ENCODE measurements at regions not wholly inside any gene's neighbourhood (a gene's known extent, or its start where the extent isn't known, plus 50 kb on each side); places are given as distances from the start of the nearest gene placed in this dataset.

GRCh38 chr10:61170594-61170993 lies 226.6 kb upstream of the RHOBTB1 start:
- no TSS peak for BruUV-seq (replicated peaks)
- Histone ChIP-seq H3K14ac (replicated peaks; ENCODE audit: low read depth, low read length) (no peak overlapping the region), H4K8ac (ENCODE audit: low read depth in 2 of 2, low read length in 2 of 2) (no peak overlapping the region), H3K27me3 (ENCODE audit: control insufficient read depth, insufficient read depth, low read length) (peaks cover 3% of the 10 kb centered on the region; the same call in 1 of the 2 replicates), H3K18ac (ENCODE audit: low read depth, low read length) (no peak overlapping the region), H3K4me1 (ENCODE audit: control insufficient read depth, insufficient read depth, low read length) (no peaks in the 10 kb centered on the region), H4K5ac (ENCODE audit: low read depth, low read length) (no peak overlapping the region), H3K4me3 (ENCODE audit: insufficient read depth, low read depth, low read length) (no peak overlapping the region), H3K4ac (ENCODE audit: low read depth, low read length) (no peak overlapping the region), H4K91ac (ENCODE audit: insufficient read depth, low read depth, low read length) (no peak overlapping the region), H2BK5ac (ENCODE audit: low read depth, low read length, poor library complexity, severe bottlenecking) (no peak overlapping the region), H3K23ac (ENCODE audit: low read depth, low read length) (no peak overlapping the region), H3K79me1 (ENCODE audit: low read depth in 1 of 2, low read length in 2 of 2) (no peaks in the 10 kb centered on the region), H4K20me1 (ENCODE audit: insufficient read depth, low read length) (no peaks in the 10 kb centered on the region), H3K4me2 (ENCODE audit: low read depth, low read length) (no peak overlapping the region), H2BK20ac (ENCODE audit: low read depth, low read length) (no peak overlapping the region), H2AK9ac (replicated peaks; ENCODE audit: low read depth, low read length, poor library complexity) (no peak overlapping the region), H3K56ac (ENCODE audit: extremely low read depth, insufficient read depth, low read length) (no peak overlapping the region), H2AFZ (replicated peaks; ENCODE audit: low read length, poor library complexity) (no peak overlapping the region), H2BK120ac (ENCODE audit: low read depth, low read length) (no peak overlapping the region), H3K9me3 (ENCODE audit: control insufficient read depth, insufficient read depth, low read length) (no peaks in the 10 kb centered on the region), H3K9me1 (ENCODE audit: insufficient read depth, low read length) (no peaks in the 10 kb centered on the region), H3K9ac (ENCODE audit: low read depth, low read length) (no peak overlapping the region), H2AK5ac (ENCODE audit: low read depth, low read length) (no peak overlapping the region), H3K36me3 (ENCODE audit: control insufficient read depth, insufficient read depth, low read length) (no peaks in the 10 kb centered on the region), H2BK15ac (ENCODE audit: low read depth, low read length) (no peak overlapping the region), H3K27ac (ENCODE audit: insufficient read depth, low read length) (no peak overlapping the region)
- ATAC-seq (ENCODE audit: low read depth) (no peak), DNase-seq (no peak)
- intact Hi-C loops (cut with micrococcal nuclease) (no loop called here), dilution Hi-C loops (cut with HindIII; ENCODE audit: low sequenced_read_pairs, unreplicated experiment) (no loop called here), in situ Hi-C loops (cut with MboI; ENCODE audit: low sequenced_read_pairs) (no loop called here)
- CTCF ChIA-PET = interaction anchor here (1.3 kb wide), 1 partner anchor 24 kb away, joined by 4 read pairs; no protein-coding TSS in a partner anchor
- WGBS, 2 experiments (ENCODE audit: extremely low coverage in 2 of 2, insufficient read length in 1 of 2) = no CpG with 5 or more reads among the region's 2 CpGs
- TF ChIP-seq RAD21 (IDR thresholded peaks at IDR 0.05; ENCODE audit: low read length) (no peak), MXI1 (IDR thresholded peaks at IDR 0.05; ENCODE audit: borderline replicate concordance, low read depth, low read length) (no peak), MAZ (IDR thresholded peaks at IDR 0.05; ENCODE audit: borderline replicate concordance, low read depth, low read length) (no peak), ELK1 (IDR thresholded peaks at IDR 0.05; ENCODE audit: borderline replicate concordance, low read depth, low read length) (no peak), USF2 (IDR thresholded peaks at IDR 0.05; ENCODE audit: low read depth, low read length) (no peak), RFX5 (IDR thresholded peaks at IDR 0.05; ENCODE audit: low read depth, low read length) (no peak), SMC3 (IDR thresholded peaks at IDR 0.05; ENCODE audit: low read depth, low read length) (no peak), NFE2L2 (IDR thresholded peaks at IDR 0.05; ENCODE audit: low read depth, low read length) (no peak), RCOR1 (IDR thresholded peaks at IDR 0.05; ENCODE audit: insufficient replicate concordance, low read length) (no peak), BHLHE40 (IDR thresholded peaks at IDR 0.05; ENCODE audit: low read depth, low read length) (no peak), FOS (IDR thresholded peaks at IDR 0.05; ENCODE audit: low read depth, low read length) (no peak), POLR2A (IDR thresholded peaks at IDR 0.05; ENCODE audit: low read depth, low read length) (no peak), CHD1 (IDR thresholded peaks at IDR 0.05; ENCODE audit: low read depth, low read length) (no peak), CEBPB (IDR thresholded peaks at IDR 0.05; ENCODE audit: low read depth, low read length) (no peak), CTCF (conservative IDR thresholded peaks at IDR 0.05; ENCODE audit: low read depth, low read length) (no peak), MAFK (IDR thresholded peaks at IDR 0.05; ENCODE audit: low read depth, low read length) (no peak)
- POLR2A ChIA-PET (ENCODE audit: unreplicated experiment) = no interaction called here
